ENCODE measurements at regions not wholly inside any gene's neighbourhood (a gene's known extent, or its start where the extent isn't known, plus 50 kb on each side); places are given as distances from the start of the nearest gene placed in this dataset.

- no peak for TF ChIP-seq CTCF (IDR thresholded peaks at IDR 0.05; ENCODE audit: low read depth, low read length, missing input control)
- TF ChIP-seq FOXA1 (IDR thresholded peaks at IDR 0.05): no peak
- TF ChIP-seq RAD21 (IDR thresholded peaks at IDR 0.05): no peak
- TF ChIP-seq MAX (IDR thresholded peaks at IDR 0.05): no peak
- TF ChIP-seq JUND (IDR thresholded peaks at IDR 0.05): no peak
- no peak for TF ChIP-seq EGR1 (IDR thresholded peaks at IDR 0.05; ENCODE audit: low read depth in 2 of 2)
- no peak for TF ChIP-seq GABPA (IDR thresholded peaks at IDR 0.05 in 1 of 2, conservative IDR thresholded peaks at IDR 0.05 in 1 of 2)
- no peak for TF ChIP-seq REST (IDR thresholded peaks at IDR 0.05)
- TF ChIP-seq YY1 (IDR thresholded peaks at IDR 0.05): no peak
- no peak for TF ChIP-seq SP1 (IDR thresholded peaks at IDR 0.05)
Observed at GRCh38 chr7:68472688-68473087, 1125.6 kb upstream of the AUTS2 start.
